Thyroid gland (tissue), 4 donors: ENCODE measurements at regions not wholly inside any gene's neighbourhood (a gene's known extent, or its start where the extent isn't known, plus 50 kb on each side); places are given as distances from the start of the nearest gene placed in this dataset.

ENCODE experiments used
- DNase-seq, 2 donors: peaks; one replicate each; pipeline ENCODE4 v3.0.0-alpha.2; 2019
- H3K27ac ChIP-seq, 3 donors: fragments of 200-600 bp; sonication (generic); 1 replicate in 2 of 3; 2 replicates in 1 of 3; pipeline ENCODE4 v1.5.1; 2016 to 2019; ENCODE audit warnings: mild to moderate bottlenecking in 1 of 3, moderate library complexity in 1 of 3
- H3K27me3 ChIP-seq: fragments of 200-600 bp; sonication (generic); one replicate; pipeline ENCODE4 v1.5.1; 2019
- H3K36me3 ChIP-seq, 2 donors: fragments of 200-600 bp; sonication (generic); one replicate each; pipeline ENCODE4 v1.5.1; 2016 to 2019
- H3K4me1 ChIP-seq, 2 donors: fragments of 200-600 bp; sonication (generic); one replicate each; pipeline ENCODE4 v1.5.1; 2017 to 2019
- H3K4me3 ChIP-seq, 3 donors: fragments of 200-600 bp; sonication (generic); replicated peaks in 1 of 3; 1 replicate in 2 of 3; 2 replicates in 1 of 3; pipeline ENCODE4 v1.5.1; 2016; ENCODE audit warnings: mild to moderate bottlenecking in 1 of 3
- H3K9me3 ChIP-seq: fragments of 200-600 bp; sonication (generic); one replicate; pipeline ENCODE4 v1.5.1; 2017
- CTCF ChIP-seq, 6 experiments: fragments of 200-600 bp in 3 of 6; fragments of 450-650 bp in 3 of 6; sonication (generic) in 3 of 6; IDR thresholded peaks; one replicate each; pipeline ENCODE4 v1.5.1; 2016 to 2019; ENCODE audit warnings: antibody characterized with exemption in 6 of 6, mild to moderate bottlenecking in 2 of 6, inconsistent platforms in 1 of 6, moderate library complexity in 1 of 6
- POLR2A ChIP-seq, 2 donors: fragments of 450-650 bp; IDR thresholded peaks; one replicate each; pipeline ENCODE4 v1.6.1; 2017; ENCODE audit warnings: antibody characterized with exemption in 2 of 2, mild to moderate bottlenecking in 2 of 2, moderate library complexity in 1 of 2
- WGBS, 2 donors: methylation state at CpG; one replicate each; pipeline ENCODE4 v1.1.5; 2017; 5-methylcytosine and 5-hydroxymethylcytosine counted together
- intact Hi-C: fragments of 100-400 bp; cut with DNase I; formaldehyde crosslinking; loops from one replicate; pipeline ENCODE4 v1.15.1; 2023

- peak; percentile 10 to 14 for DNase-seq
- intact Hi-C loops, result no loop called here
- Histone ChIP-seq H3K4me1 (no peaks in the 10 kb centered on the region), H3K4me3 (no peak overlapping the region), H3K27ac (no peak overlapping the region), H3K27me3 (no peaks in the 10 kb centered on the region), H3K36me3 (no peaks in the 10 kb centered on the region), H3K9me3 (no peaks in the 10 kb centered on the region)
- TF ChIP-seq POLR2A (IDR thresholded peaks at IDR 0.05) (no peak), CTCF (IDR thresholded peaks at IDR 0.05) (no peak)
These were observed 363.9 kb upstream of the PPP1R2C start for GRCh38 chrX:43141885-43142284.

GRCh38 chrX:43148305-43148704 is 370.3 kb upstream of the PPP1R2C start:
- Histone ChIP-seq H3K4me1 (no peaks in the 10 kb centered on the region), H3K36me3 (no peaks in the 10 kb centered on the region), H3K4me3 (no peak overlapping the region), H3K27me3 (no peaks in the 10 kb centered on the region), H3K9me3 (no peaks in the 10 kb centered on the region), H3K27ac (no peak overlapping the region)
- no peak for DNase-seq
- 88 to 97% methylated on average over 2 to 3 of the region's 3 CpGs for WGBS, 2 donors
- intact Hi-C loops, result no loop called here
- TF ChIP-seq CTCF (IDR thresholded peaks at IDR 0.05), result no peak
- TF ChIP-seq POLR2A (IDR thresholded peaks at IDR 0.05), result no peak

GRCh38 chrX:43165343-43165920 is 387.5 kb upstream of the PPP1R2C start:
- intact Hi-C loops, result no loop called here
- 87 to 89% methylated on average over 5 of the region's 5 CpGs for WGBS, 2 donors
- H3K36me3 ChIP-seq, result no peaks in the 10 kb centered on the region

GRCh38 chrX:43166874-43167273 is 388.9 kb upstream of the PPP1R2C start:
- H3K27ac ChIP-seq, result no peak overlapping the region
- no peaks in the 10 kb centered on the region for H3K9me3 ChIP-seq
- no peak for DNase-seq
- no peaks in the 10 kb centered on the region for H3K27me3 ChIP-seq
- intact Hi-C loops, result no loop called here
- H3K4me1 ChIP-seq, result no peaks in the 10 kb centered on the region
- H3K36me3 ChIP-seq, result no peaks in the 10 kb centered on the region
- H3K4me3 ChIP-seq, result no peak overlapping the region
- TF ChIP-seq POLR2A (IDR thresholded peaks at IDR 0.05), result no peak
- no peak for TF ChIP-seq CTCF (IDR thresholded peaks at IDR 0.05)

More at GRCh38 chrX:43165343-43165920, 387.5 kb upstream of the PPP1R2C start:
- H3K9me3 ChIP-seq, result no peaks in the 10 kb centered on the region
- DNase-seq, result no peak
- H3K4me3 ChIP-seq, result no peak overlapping the region
- TF ChIP-seq CTCF (IDR thresholded peaks at IDR 0.05) (no peak), POLR2A (IDR thresholded peaks at IDR 0.05) (no peak)
- no peak overlapping the region for H3K27ac ChIP-seq
- H3K4me1 ChIP-seq, result no peaks in the 10 kb centered on the region
- no peaks in the 10 kb centered on the region for H3K27me3 ChIP-seq

- 77 to 81% methylated on average over 2 of the region's 2 CpGs for WGBS, 2 donors
- Histone ChIP-seq H3K27me3 (no peaks in the 10 kb centered on the region), H3K9me3 (no peaks in the 10 kb centered on the region), H3K4me1 (no peaks in the 10 kb centered on the region), H3K27ac (no peak overlapping the region), H3K36me3 (no peaks in the 10 kb centered on the region), H3K4me3 (no peak overlapping the region)
- DNase-seq, result no peak
- intact Hi-C loops, result no loop called here
- TF ChIP-seq CTCF (IDR thresholded peaks at IDR 0.05) (no peak), POLR2A (IDR thresholded peaks at IDR 0.05) (no peak)
These were observed 397.5 kb upstream of the PPP1R2C start for GRCh38 chrX:43175434-43175833.
